ENCODE measurements at regions not wholly inside any gene's neighbourhood (a gene's known extent, or its start where the extent isn't known, plus 50 kb on each side); places are given as distances from the start of the nearest gene placed in this dataset.

DNA sequence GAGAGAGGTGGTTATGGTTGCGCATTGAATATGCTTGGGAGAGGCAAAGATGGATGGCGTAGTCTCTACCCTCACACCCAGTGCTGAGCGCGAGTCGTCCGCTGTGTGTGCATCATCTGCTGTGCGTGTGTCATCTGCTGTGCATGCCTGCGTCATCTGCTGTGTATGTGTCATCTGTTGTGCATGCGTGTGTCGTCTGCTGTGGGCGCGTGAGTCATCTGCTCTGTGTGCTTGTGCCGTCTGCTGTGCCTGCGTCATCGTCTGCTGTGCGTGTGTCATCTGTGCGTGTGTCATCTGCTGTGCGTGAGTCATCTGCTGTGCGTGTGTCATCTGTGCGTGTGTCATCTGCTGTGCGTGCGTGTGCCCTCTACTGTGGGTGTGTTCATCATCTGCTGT is 68.0 kb upstream of the IRX4 start:
- Histone ChIP-seq H4K20me1 (ENCODE audit: insufficient read depth, low read length) (no peaks in the 10 kb centered on the region), H3K36me3 (ENCODE audit: insufficient read depth, low read length) (no peaks in the 10 kb centered on the region), H3K9ac (ENCODE audit: low read length) (no peak overlapping the region), H3K27me3 (ENCODE audit: insufficient read depth, low read length) (no peaks in the 10 kb centered on the region; the same call in none of the 2 replicates), H2AFZ (ENCODE audit: low read length) (no peak overlapping the region), H3K9me2 (ENCODE audit: low read depth, low read length) (no peaks in the 10 kb centered on the region), H3F3A (ENCODE audit: insufficient read depth, low read length) (no peaks in the 10 kb centered on the region), H3K4me2 (ENCODE audit: low read length) (no peak overlapping the region), H3K27ac (ENCODE audit: low read depth, low read length, poor library complexity, severe bottlenecking) (no peak overlapping the region), H3K9me3 (ENCODE audit: low read length) (no peaks in the 10 kb centered on the region), H3K4me3 (ENCODE audit: low read depth, low read length, poor library complexity, severe bottlenecking) (no peak overlapping the region), H3K4me1 (ENCODE audit: insufficient read depth, low read length, severe bottlenecking) (no peaks in the 10 kb centered on the region), H3K79me2 (ENCODE audit: insufficient read depth, low read length) (no peaks in the 10 kb centered on the region)
- no peak for TF ChIP-seq EZH2 (IDR thresholded peaks at IDR 0.05; ENCODE audit: borderline replicate concordance, low read length)
- TF ChIP-seq, protein P1, sequence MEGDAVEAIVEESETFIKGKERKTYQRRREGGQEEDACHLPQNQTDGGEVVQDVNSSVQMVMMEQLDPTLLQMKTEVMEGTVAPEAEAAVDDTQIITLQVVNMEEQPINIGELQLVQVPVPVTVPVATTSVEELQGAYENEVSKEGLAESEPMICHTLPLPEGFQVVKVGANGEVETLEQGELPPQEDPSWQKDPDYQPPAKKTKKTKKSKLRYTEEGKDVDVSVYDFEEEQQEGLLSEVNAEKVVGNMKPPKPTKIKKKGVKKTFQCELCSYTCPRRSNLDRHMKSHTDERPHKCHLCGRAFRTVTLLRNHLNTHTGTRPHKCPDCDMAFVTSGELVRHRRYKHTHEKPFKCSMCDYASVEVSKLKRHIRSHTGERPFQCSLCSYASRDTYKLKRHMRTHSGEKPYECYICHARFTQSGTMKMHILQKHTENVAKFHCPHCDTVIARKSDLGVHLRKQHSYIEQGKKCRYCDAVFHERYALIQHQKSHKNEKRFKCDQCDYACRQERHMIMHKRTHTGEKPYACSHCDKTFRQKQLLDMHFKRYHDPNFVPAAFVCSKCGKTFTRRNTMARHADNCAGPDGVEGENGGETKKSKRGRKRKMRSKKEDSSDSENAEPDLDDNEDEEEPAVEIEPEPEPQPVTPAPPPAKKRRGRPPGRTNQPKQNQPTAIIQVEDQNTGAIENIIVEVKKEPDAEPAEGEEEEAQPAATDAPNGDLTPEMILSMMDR (IDR thresholded peaks at IDR 0.05; ENCODE audit: low read length), result no peak

GRCh38 chr5:1950096-1950707 is 67.5 kb upstream of the IRX4 start:
- Histone ChIP-seq H3K27me3 (ENCODE audit: insufficient read depth, low read length) (no peaks in the 10 kb centered on the region; the same call in none of the 2 replicates), H3K4me3 (ENCODE audit: low read depth, low read length, poor library complexity, severe bottlenecking) (no peak overlapping the region), H3K27ac (ENCODE audit: low read depth, low read length, poor library complexity, severe bottlenecking) (no peak overlapping the region), H3K9ac (ENCODE audit: low read length) (no peak overlapping the region), H3K79me2 (ENCODE audit: insufficient read depth, low read length) (no peaks in the 10 kb centered on the region), H3K4me2 (ENCODE audit: low read length) (no peak overlapping the region), H2AFZ (ENCODE audit: low read length) (no peak overlapping the region), H4K20me1 (ENCODE audit: insufficient read depth, low read length) (no peaks in the 10 kb centered on the region), H3K36me3 (ENCODE audit: insufficient read depth, low read length) (no peaks in the 10 kb centered on the region), H3F3A (ENCODE audit: insufficient read depth, low read length) (no peaks in the 10 kb centered on the region), H3K9me3 (ENCODE audit: low read length) (no peaks in the 10 kb centered on the region), H3K4me1 (ENCODE audit: insufficient read depth, low read length, severe bottlenecking) (no peaks in the 10 kb centered on the region), H3K9me2 (ENCODE audit: low read depth, low read length) (no peaks in the 10 kb centered on the region)
- no peak for TF ChIP-seq EZH2 (IDR thresholded peaks at IDR 0.05; ENCODE audit: borderline replicate concordance, low read length)
- TF ChIP-seq, protein P1 (IDR thresholded peaks at IDR 0.05; ENCODE audit: low read length), result no peak

- Histone ChIP-seq H3K9me3 (ENCODE audit: low read length) (no peaks in the 10 kb centered on the region), H3F3A (ENCODE audit: insufficient read depth, low read length) (no peaks in the 10 kb centered on the region), H3K4me1 (ENCODE audit: insufficient read depth, low read length, severe bottlenecking) (no peaks in the 10 kb centered on the region), H3K4me2 (ENCODE audit: low read length) (no peak overlapping the region), H3K79me2 (ENCODE audit: insufficient read depth, low read length) (no peaks in the 10 kb centered on the region), H4K20me1 (ENCODE audit: insufficient read depth, low read length) (no peaks in the 10 kb centered on the region), H3K9ac (ENCODE audit: low read length) (no peak overlapping the region), H3K27me3 (ENCODE audit: insufficient read depth, low read length) (no peaks in the 10 kb centered on the region; the same call in none of the 2 replicates), H2AFZ (ENCODE audit: low read length) (no peak overlapping the region), H3K4me3 (ENCODE audit: low read depth, low read length, poor library complexity, severe bottlenecking) (no peak overlapping the region), H3K9me2 (ENCODE audit: low read depth, low read length) (no peaks in the 10 kb centered on the region), H3K27ac (ENCODE audit: low read depth, low read length, poor library complexity, severe bottlenecking) (no peak overlapping the region), H3K36me3 (ENCODE audit: insufficient read depth, low read length) (no peaks in the 10 kb centered on the region)
- TF ChIP-seq EZH2 (IDR thresholded peaks at IDR 0.05; ENCODE audit: borderline replicate concordance, low read length), result no peak
- TF ChIP-seq, protein P1 (IDR thresholded peaks at IDR 0.05; ENCODE audit: low read length), result no peak
These were observed 66.5 kb upstream of the IRX4 start for GRCh38 chr5:1949253-1949652.

All from OCI-LY1 (cell line).